ENCODE measurements at regions not wholly inside any gene's neighbourhood (a gene's known extent, or its start where the extent isn't known, plus 50 kb on each side); places are given as distances from the start of the nearest gene placed in this dataset.

DNA sequence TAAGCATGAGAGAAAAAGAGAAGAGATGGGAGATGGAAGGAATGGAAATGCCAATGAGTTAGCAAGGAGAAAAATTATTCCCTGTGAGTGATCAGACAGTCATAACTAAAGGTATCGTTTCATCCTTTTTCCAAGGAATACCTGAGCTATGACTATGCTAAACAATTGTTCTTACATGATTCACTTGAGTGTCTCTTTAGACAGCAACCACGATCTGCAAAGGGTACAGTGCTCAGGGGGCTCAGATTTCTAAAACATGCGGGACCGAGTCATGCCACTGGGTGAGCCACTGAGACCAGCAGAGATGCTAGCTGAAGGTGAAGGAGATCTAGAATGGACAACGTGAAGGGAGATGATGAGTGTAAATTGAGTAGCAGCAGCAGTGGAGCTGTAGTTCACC is 78.0 kb upstream of the CTTNBP2 start:
- TF ChIP-seq, protein P1, sequence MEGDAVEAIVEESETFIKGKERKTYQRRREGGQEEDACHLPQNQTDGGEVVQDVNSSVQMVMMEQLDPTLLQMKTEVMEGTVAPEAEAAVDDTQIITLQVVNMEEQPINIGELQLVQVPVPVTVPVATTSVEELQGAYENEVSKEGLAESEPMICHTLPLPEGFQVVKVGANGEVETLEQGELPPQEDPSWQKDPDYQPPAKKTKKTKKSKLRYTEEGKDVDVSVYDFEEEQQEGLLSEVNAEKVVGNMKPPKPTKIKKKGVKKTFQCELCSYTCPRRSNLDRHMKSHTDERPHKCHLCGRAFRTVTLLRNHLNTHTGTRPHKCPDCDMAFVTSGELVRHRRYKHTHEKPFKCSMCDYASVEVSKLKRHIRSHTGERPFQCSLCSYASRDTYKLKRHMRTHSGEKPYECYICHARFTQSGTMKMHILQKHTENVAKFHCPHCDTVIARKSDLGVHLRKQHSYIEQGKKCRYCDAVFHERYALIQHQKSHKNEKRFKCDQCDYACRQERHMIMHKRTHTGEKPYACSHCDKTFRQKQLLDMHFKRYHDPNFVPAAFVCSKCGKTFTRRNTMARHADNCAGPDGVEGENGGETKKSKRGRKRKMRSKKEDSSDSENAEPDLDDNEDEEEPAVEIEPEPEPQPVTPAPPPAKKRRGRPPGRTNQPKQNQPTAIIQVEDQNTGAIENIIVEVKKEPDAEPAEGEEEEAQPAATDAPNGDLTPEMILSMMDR (IDR thresholded peaks at IDR 0.05) = no peak
- H3K27ac ChIP-seq = no peak overlapping the region
- ATAC-seq = no peak
- H3K4me3 ChIP-seq = no peak overlapping the region
- no peaks in the 10 kb centered on the region for H3K36me3 ChIP-seq
- no peaks in the 10 kb centered on the region for H3K27me3 ChIP-seq
- H3K9me3 ChIP-seq = no peaks in the 10 kb centered on the region
- intact Hi-C loops (cut with DNase I) = no loop called here
- H3K4me1 ChIP-seq = no peaks in the 10 kb centered on the region
- DNase-seq = no peak

DNA sequence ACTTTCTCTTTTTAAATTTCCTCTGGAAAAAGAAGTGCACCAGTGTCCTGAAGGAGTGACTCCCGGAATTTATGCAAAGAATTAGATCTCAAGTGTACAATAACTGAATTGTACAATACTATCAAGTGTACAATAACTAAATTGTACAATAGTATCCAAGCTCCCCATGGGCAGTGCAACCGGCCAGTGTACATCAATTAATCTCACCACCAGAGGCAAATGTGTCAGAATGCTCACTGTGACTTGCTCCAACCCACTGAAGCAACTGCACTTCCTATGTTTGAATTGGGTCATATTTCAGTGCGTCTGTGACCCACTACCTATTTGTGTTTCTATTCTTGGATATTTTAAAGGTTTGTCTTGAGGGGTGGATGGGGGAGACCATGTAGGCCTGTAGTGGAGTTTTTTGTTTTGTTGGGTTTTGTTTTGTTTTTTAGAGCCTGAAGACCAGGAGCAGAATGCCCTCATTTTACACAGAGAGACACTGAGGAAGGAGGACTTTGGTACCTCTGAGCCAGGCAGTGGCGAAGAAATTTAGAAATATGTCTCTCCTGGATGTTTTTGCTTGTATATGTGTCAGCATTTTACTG is 78.5 kb upstream of the CTTNBP2 start:
- no peaks in the 10 kb centered on the region for H3K27me3 ChIP-seq
- DNase-seq (no peak), ATAC-seq (no peak)
- intact Hi-C loops (cut with DNase I) = no loop called here
- TF ChIP-seq, protein P1 (IDR thresholded peaks at IDR 0.05) = no peak
- no peaks in the 10 kb centered on the region for H3K36me3 ChIP-seq
- no peaks in the 10 kb centered on the region for H3K9me3 ChIP-seq
- H3K4me1 ChIP-seq = no peaks in the 10 kb centered on the region
- no peak overlapping the region for H3K4me3 ChIP-seq
- no peak overlapping the region for H3K27ac ChIP-seq

DNA sequence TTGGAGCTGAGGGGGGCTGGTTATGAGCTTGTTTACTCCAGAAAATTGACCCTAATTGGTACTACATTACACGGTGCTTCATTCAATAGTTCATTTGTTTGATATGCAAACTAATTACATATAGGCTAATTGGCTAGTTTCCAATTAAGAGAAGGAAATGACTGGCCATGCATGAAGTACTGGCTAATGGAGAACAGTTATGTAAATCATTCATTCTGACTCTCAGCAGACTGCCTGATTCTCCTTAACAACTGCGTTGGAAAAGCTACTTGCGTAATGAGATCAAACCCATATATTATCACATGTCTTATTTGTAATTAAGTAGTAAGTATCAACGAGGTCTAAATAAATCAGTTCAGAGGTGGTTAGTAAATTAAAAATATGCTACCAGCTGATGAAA is 81.8 kb upstream of the CTTNBP2 start:
- no peaks in the 10 kb centered on the region for H3K4me1 ChIP-seq
- H3K36me3 ChIP-seq = no peaks in the 10 kb centered on the region
- TF ChIP-seq, protein P1 (IDR thresholded peaks at IDR 0.05) = no peak
- H3K9me3 ChIP-seq = no peaks in the 10 kb centered on the region
- no peak for ATAC-seq
- H3K27me3 ChIP-seq = no peaks in the 10 kb centered on the region
- no peak for DNase-seq
- no peak overlapping the region for H3K4me3 ChIP-seq
- no peak overlapping the region for H3K27ac ChIP-seq
- intact Hi-C loops (cut with DNase I) = no loop called here

DNA sequence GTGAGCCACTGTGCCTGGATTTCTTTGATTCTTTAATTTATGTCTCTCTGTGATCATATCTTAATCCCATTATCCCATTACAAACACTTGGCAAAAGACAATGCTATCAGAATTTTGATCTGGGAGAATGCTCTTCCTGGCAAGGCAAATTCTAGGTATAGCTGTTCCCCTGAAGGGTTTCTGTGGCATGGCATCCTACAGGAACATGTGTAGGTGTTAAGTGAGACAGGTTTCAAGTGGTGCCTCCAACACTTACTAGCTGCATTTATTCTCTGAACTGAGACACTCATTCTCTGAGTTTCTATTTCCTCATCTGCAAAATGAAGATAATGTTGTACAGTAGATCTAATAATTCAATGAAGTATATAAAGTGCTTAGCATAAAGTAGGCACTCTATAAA is 87.1 kb upstream of the CTTNBP2 start:
- intact Hi-C loops (cut with DNase I) = no loop called here

DNA sequence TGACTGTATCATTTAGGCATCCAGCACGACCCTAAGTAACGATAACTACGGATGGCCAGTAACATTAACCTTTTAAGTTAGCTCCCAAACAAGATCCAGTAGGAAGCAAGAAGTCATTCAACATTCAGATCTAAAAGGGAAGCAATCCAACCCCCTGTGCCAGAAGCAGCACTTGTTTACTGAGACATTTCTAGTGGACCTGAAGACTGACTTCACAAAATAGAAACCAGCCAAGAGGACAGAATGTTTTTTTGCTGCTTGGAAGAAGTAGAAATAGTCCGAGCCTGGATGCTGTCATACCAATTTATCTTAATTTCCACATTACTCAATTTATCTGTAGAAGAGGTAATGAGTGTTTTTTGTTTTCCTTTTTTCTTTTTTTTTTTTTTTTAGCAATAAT is 88.0 kb upstream of the CTTNBP2 start:
- intact Hi-C loops (cut with DNase I) = no loop called here
- no peaks in the 10 kb centered on the region for H3K36me3 ChIP-seq
- no peak overlapping the region for H3K4me3 ChIP-seq
- ATAC-seq = no peak
- H3K4me1 ChIP-seq = no peaks in the 10 kb centered on the region
- no peak for DNase-seq
- TF ChIP-seq, protein P1 (IDR thresholded peaks at IDR 0.05) = no peak
- H3K9me3 ChIP-seq = no peaks in the 10 kb centered on the region
- H3K27ac ChIP-seq = no peak overlapping the region
- no peaks in the 10 kb centered on the region for H3K27me3 ChIP-seq

More for the DNA sequence above, 87.1 kb upstream of the CTTNBP2 start:
- ATAC-seq (no peak), DNase-seq (no peak)
- Histone ChIP-seq H3K36me3 (no peaks in the 10 kb centered on the region), H3K27me3 (no peaks in the 10 kb centered on the region), H3K9me3 (no peaks in the 10 kb centered on the region), H3K27ac (no peak overlapping the region), H3K4me3 (no peak overlapping the region), H3K4me1 (no peaks in the 10 kb centered on the region)
- TF ChIP-seq, protein P1 (IDR thresholded peaks at IDR 0.05) = no peak
